Stimulated activated CD4-positive, alpha-beta T cell treated with anti-CD3 and anti-CD28 coated beads, Interleukin-2, amount 100 ng/mL, for 48 hours (primary cell): ENCODE measurements at regions not wholly inside any gene's neighbourhood (a gene's known extent, or its start where the extent isn't known, plus 50 kb on each side); places are given as distances from the start of the nearest gene placed in this dataset.

Experiments used
- DNase-seq, 2 donors: peaks; one replicate each; pipeline ENCODE4 v3.0.0-alpha.2; 2020

- peak; percentile 40 to 50 for DNase-seq
Measured at GRCh38 chr17:81345228-81346089, 49.8 kb upstream of the BAHCC1 start.
